GM12892 (cell line): ENCODE measurements at regions not wholly inside any gene's neighbourhood (a gene's known extent, or its start where the extent isn't known, plus 50 kb on each side); places are given as distances from the start of the nearest gene placed in this dataset.

Experiments
- POLR2A ChIP-seq: IDR thresholded peaks from 2 replicates; pipeline ENCODE4 v1.6.1; 2011; ENCODE audit warnings: low read depth, low read length, control low read depth
- POLR2AphosphoS5 ChIP-seq: IDR thresholded peaks from 2 replicates; pipeline ENCODE4 v1.6.1; 2011; ENCODE audit warnings: low read depth, low read length, control low read depth

GRCh38 chr2:59295524-59296162 is 1054.5 kb upstream of the FANCL start:
- no peak for TF ChIP-seq POLR2A
- no peak for TF ChIP-seq POLR2AphosphoS5
